HG03139 (cell line): ENCODE measurements at regions not wholly inside any gene's neighbourhood (a gene's known extent, or its start where the extent isn't known, plus 50 kb on each side); places are given as distances from the start of the nearest gene placed in this dataset.

Experiments
- ATAC-seq: cut with Tn5 transposase; IDR thresholded peaks from one replicate; pipeline ENCODE4 v1.9.1; 2021; ENCODE audit not compliant: unreplicated experiment

GRCh38 chr1:222114536-222115156 lies 372.8 kb upstream of the DUSP10 start:
- ATAC-seq, result no peak

- no peak for ATAC-seq
These were observed 367.9 kb upstream of the DUSP10 start for GRCh38 chr1:222109836-222110235.

GRCh38 chr1:222107975-222108374 lies 366.1 kb upstream of the DUSP10 start:
- ATAC-seq, result no peak

GRCh38 chr1:222107267-222107666 lies 365.4 kb upstream of the DUSP10 start:
- ATAC-seq, result no peak

GRCh38 chr1:222106377-222106776 lies 364.5 kb upstream of the DUSP10 start:
- no peak for ATAC-seq

GRCh38 chr1:222105861-222106260 lies 364.0 kb upstream of the DUSP10 start:
- ATAC-seq, result no peak

GRCh38 chr1:222105393-222105737 lies 363.5 kb upstream of the DUSP10 start:
- ATAC-seq, result no peak

- ATAC-seq, result no peak
These were observed 363.0 kb upstream of the DUSP10 start for GRCh38 chr1:222104694-222105392.

- no peak for ATAC-seq
These were observed 362.2 kb upstream of the DUSP10 start for GRCh38 chr1:222104097-222104496.

- ATAC-seq, result no peak
These were observed 357.9 kb upstream of the DUSP10 start for GRCh38 chr1:222099746-222100145.

GRCh38 chr1:222098404-222098803 lies 356.5 kb upstream of the DUSP10 start:
- ATAC-seq, result no peak

- no peak for ATAC-seq
These were observed 355.7 kb upstream of the DUSP10 start for GRCh38 chr1:222097588-222097987.

GRCh38 chr1:222096883-222097282 lies 355.0 kb upstream of the DUSP10 start:
- ATAC-seq, result no peak

- no peak for ATAC-seq
These were observed 354.5 kb upstream of the DUSP10 start for GRCh38 chr1:222096476-222096772.

- peak; percentile 72 for ATAC-seq
These were observed 354.0 kb upstream of the DUSP10 start for GRCh38 chr1:222095606-222096475.

GRCh38 chr1:222093518-222093917 lies 351.6 kb upstream of the DUSP10 start:
- no peak for ATAC-seq

- ATAC-seq, result no peak
These were observed 348.2 kb upstream of the DUSP10 start for GRCh38 chr1:222090103-222090502.

GRCh38 chr1:222087221-222087920 lies 345.5 kb upstream of the DUSP10 start:
- ATAC-seq, result no peak

GRCh38 chr1:222084996-222085395 lies 343.1 kb upstream of the DUSP10 start:
- no peak for ATAC-seq

GRCh38 chr1:222084048-222084447 lies 342.2 kb upstream of the DUSP10 start:
- ATAC-seq, result no peak

GRCh38 chr1:222081859-222082258 lies 340.0 kb upstream of the DUSP10 start:
- no peak for ATAC-seq

GRCh38 chr1:222079566-222079965 lies 337.7 kb upstream of the DUSP10 start:
- no peak for ATAC-seq
